ENCODE measurements at regions not wholly inside any gene's neighbourhood (a gene's known extent, or its start where the extent isn't known, plus 50 kb on each side); places are given as distances from the start of the nearest gene placed in this dataset.

- no peak for TF ChIP-seq CTCF (IDR thresholded peaks at IDR 0.05; ENCODE audit: control extremely low read depth in 1 of 3, insufficient read depth in 1 of 3, low read depth in 1 of 3, low read length in 3 of 3)
- TF ChIP-seq POLR2AphosphoS5 (IDR thresholded peaks at IDR 0.05; ENCODE audit: low read depth, low read length) = no peak
- no peak for TF ChIP-seq TBP (IDR thresholded peaks at IDR 0.05; ENCODE audit: low read depth, low read length)
- TF ChIP-seq NRF1 (IDR thresholded peaks at IDR 0.05; ENCODE audit: low read depth, low read length) = no peak
- no peak for TF ChIP-seq SIRT6 (IDR thresholded peaks at IDR 0.05; ENCODE audit: low read length)
- TF ChIP-seq BACH1 (IDR thresholded peaks at IDR 0.05; ENCODE audit: low read length) = no peak
- TF ChIP-seq ATF3 (IDR thresholded peaks at IDR 0.05; ENCODE audit: insufficient read depth, low read depth, low read length) = no peak
- TF ChIP-seq EP300 (IDR thresholded peaks at IDR 0.05; ENCODE audit: borderline replicate concordance in 1 of 2, low read depth in 2 of 2, low read length in 2 of 2) = no peak
- TF ChIP-seq TEAD4 (IDR thresholded peaks at IDR 0.05; ENCODE audit: low read depth, low read length) = no peak
- no peak for TF ChIP-seq CEBPB (IDR thresholded peaks at IDR 0.05; ENCODE audit: low read depth, low read length)
- TF ChIP-seq SRF (IDR thresholded peaks at IDR 0.05; ENCODE audit: low read depth, low read length) = no peak
- no peak for TF ChIP-seq ZNF274 (IDR thresholded peaks at IDR 0.05; ENCODE audit: borderline replicate concordance, extremely low read depth, low read length)
Measured at GRCh38 chr5:98168871-98169270, 604.6 kb upstream of the RGMB start.

Measured in H1 (cell line).